Urothelium cell line (cell line): ENCODE measurements at regions not wholly inside any gene's neighbourhood (a gene's known extent, or its start where the extent isn't known, plus 50 kb on each side); places are given as distances from the start of the nearest gene placed in this dataset.
A peak's percentile ranks its signal among the peaks of the same experiment; 100 is the strongest.
"Not testable (repeated sequence)": the region's sequence is repeated elsewhere in the genome, so short reads cannot be mapped to it uniquely, and the experiment has no call there.

Source experiments
- DNase-seq: peaks from one replicate; pipeline ENCODE4 v3.0.0; 2011; ENCODE audit warnings: low spot score, mixed read lengths
- FAIRE-seq: peaks from 2 replicates; lab custom pipeline; 2011; peaks lifted over from hg19 to GRCh38; lab: Jason Lieb, UNC

DNA sequence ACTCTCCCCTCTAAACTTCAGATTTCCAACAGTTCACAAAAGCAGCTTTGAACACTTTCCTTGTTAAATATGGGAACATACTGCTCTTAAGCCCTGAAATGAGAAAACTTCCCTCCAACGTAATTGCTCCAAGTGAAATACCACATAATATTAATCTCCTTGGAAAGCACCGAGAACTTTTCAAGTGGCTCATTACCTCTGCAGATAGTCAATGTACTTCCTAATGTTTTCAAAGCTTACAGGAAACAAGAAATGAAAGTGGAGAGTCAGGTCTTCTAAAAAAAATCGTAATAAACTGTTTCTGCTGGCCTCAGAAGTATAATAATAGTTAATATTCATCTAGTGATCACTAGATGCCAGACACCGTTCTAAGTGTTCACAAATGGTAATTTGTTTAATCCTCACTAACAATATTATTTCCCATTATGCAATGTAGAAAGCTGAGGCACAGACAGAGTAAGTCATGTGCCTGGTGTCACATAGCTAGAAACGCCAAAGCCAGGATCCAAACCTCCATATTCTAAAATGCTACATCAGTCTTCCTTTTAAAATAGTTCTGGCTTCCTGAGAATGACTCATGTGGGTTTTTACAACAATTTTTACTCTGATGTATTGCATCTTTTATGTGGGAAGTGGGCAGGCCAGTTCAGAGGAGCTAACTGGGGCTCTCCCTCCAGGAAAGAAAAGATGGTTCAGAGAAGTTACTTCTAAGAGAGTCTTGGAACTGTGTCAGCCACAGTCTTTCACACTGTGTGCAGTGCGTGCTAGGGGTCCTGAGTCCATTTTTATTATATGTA, 177.2 kb downstream of the PLPPR4 start:
- no peak for FAIRE-seq
- DNase-seq = peak; percentile 25

DNA sequence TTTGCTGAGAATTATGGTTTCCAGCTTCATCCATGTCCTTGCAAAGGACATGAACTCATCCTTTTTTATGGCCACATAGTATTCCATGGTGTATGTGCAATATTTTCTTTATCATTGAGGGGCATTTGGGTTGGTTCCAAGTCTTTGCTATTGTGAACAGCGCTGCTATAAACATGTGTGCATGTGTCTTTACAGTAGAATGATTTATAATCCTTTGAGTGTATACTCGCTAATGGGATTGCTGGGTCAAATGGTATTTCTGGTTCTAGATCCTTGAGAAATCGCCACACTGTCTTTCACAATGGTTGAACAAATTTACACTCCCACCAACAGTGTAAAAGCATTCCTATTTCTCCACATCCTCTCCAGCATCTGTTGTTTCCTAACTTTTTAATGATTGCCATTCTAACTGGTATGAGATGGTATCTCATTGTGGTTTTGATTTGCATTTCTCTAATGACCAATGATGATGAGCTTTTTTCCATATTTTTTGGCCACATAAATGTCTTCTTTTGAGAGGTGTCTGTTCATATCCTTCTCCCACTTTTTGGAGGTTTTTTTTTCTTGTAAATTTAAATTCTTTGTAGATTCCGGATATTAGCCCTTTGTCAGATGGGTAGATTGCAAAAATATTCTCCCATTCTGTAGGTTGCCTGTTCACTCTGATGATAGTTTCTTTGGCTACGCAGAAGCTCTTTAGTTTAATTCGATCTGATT, 180.1 kb downstream of the PLPPR4 start:
- not testable (repeated sequence) for FAIRE-seq, DNase-seq

DNA sequence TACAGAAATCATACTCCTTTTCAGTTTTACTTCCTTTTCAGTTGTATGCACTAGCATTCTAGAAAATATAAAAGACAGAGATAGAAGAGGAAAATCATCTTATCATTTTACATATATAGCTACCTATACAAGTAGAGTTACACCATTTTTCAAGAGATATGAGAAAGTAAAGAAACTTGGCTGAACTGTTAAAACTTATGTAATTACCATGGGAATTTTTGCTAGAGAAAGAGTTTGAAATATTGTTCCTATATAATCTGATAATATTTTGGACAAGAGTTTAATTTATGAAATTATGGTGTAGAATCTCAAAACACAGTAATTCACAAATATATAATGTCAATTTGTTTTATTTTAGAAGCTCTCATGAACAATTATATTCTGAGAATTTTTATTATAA, 180.8 kb downstream of the PLPPR4 start:
- DNase-seq (no peak), FAIRE-seq (no peak)

DNA sequence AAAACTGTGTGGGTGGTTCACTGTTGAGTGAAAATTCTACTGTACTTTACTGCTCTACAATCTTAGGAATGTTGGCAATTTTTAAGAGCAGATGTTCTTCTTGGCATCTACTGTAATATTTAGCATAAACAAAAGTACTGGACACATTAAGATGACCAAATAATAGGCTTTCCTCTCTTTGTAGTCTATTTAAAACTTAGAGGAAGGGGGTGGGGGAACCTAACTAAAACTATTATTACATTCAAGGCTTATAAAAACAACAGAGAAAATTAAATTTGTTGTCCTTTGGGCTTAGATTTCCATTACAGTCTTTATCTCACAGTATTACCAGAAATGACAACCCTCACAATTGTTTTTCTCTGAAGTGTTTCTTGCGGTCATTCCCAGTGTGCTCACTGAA, 181.2 kb downstream of the PLPPR4 start:
- FAIRE-seq (no peak), DNase-seq (no peak)

DNA sequence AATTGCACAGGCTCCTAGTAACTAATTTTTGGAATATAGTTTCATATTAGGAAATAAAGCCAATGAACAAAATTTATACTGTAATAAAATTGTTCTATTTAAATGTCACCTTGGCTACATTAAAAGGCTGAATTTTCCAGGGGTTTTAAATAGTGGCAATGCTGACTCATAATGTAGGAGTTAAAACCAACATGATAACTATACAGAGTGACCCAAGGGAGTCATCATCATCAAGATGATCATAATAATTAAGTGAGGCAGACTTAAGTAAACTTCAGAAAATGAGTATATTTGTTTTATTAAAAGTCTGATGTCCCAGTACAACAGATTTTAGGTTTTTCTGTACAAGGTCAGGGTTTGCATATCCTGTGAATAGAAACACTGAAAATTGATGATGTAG, 183.4 kb downstream of the PLPPR4 start:
- DNase-seq = no peak
- no peak for FAIRE-seq

DNA sequence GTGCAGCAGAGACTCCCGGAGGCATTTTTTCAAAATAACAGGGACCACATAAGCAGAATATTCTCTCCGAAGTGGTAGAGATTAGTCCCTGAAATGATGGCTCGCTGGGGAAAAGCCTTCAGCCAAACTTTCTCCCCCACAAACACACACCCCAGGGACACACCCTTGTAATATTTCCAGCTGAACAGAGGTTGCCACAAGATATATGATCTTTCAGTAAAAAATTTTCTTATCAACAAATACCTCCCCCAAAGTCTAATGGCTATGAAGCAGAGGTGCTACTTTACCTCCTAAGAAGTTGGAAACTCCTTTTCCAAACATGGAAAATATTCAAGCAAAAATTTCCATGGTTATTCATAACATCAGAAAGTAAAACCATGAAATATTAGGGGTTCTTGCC, 190.2 kb upstream of the PALMD start:
- DNase-seq (no peak), FAIRE-seq (no peak)

DNA sequence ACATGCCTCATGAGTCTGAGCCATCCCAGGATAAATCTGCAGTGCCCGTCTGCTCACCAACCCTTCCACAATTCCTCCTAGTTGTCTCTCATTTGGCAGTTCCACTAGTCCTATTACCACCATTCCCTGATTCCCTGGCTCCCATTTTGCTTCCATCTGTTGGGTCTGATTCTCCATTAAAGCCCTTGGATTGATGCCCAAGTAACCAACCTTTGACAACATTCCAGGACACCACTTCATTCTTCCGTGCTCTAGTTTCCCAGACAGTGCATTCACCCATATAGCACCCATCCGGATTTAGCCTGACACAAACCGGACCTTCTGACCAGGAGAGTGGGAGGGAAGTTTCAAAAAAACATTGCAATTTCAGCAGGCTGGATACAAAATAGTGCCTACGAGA, 189.4 kb upstream of the PALMD start:
- FAIRE-seq (no peak), DNase-seq (peak; percentile 12)

DNA sequence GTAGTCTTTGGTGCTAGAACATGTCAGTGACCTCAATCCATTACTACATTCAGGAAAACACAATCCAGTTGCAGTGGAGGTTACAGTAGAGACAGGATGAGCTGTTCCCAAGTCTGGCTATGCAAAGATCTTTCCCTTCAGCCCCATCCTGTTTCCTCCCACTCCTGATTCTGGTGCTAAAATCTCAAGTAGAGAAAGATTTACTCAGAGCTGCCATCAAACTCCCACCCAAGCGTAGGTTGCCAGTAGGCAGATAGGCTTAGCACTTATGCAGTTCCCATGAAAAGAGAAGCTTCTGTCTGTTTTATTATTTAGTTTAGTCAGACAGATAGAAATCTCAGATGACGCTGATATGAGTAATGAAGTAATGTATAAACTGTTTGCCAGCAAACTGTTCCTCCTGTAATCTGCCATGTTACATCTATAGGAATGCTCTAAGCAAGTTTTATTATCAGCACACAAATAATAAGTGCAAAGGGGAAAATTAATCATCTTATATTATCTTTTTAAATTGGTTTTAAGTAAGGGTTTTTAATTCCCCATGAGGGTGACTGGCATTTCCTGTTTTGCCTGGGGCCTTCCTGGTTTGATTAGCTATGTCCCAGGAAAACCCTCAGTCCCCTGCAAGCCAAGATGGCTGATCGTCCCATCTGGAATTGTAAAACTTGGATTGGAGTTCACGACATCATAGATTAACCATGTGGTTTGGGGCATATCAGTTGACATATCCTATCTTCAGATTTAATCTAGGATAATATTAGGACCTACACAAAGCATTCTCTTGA, 188.3 kb upstream of the PALMD start:
- no peak for DNase-seq
- FAIRE-seq = no peak

DNA sequence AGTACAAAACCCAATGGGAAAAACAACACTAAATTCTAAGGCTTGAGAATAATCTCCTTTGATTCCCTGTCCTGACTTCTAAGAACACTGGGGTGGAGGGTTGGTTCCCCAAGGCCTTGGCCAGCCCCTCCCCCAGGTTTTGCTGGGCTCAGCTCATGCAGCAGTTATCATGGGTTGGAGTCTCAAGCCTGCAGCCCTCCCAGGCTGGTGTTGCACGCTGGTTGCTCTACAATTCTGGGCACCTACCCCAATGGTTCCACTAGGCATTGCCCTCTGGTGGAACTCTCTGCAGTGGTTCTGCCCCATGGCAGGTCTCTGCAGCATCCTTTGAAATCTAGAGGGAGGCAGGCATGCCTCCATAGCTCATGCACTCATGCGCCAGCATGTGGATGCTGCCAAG, 184.4 kb upstream of the PALMD start:
- FAIRE-seq (no peak), DNase-seq (no peak)

DNA sequence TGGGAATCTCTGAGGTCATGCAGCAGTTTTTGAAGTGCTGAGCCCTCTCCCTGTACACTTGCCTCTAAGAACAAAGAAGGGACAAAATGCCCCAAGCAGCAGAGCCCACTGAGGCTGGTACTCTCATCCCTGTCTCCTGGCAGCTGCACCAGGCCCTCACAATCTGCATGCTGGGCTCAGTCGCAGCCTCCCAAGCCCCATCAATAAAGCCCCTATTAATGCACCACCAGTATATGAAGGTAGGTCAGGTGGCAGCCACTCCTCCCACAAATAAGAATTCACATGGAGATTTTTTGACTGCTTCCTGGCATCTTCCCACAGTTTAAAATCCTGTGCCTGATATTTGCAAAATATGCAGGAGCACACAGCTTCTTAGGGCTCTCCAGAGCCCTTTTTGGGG, 181.2 kb upstream of the PALMD start:
- FAIRE-seq = no peak
- no peak for DNase-seq

DNA sequence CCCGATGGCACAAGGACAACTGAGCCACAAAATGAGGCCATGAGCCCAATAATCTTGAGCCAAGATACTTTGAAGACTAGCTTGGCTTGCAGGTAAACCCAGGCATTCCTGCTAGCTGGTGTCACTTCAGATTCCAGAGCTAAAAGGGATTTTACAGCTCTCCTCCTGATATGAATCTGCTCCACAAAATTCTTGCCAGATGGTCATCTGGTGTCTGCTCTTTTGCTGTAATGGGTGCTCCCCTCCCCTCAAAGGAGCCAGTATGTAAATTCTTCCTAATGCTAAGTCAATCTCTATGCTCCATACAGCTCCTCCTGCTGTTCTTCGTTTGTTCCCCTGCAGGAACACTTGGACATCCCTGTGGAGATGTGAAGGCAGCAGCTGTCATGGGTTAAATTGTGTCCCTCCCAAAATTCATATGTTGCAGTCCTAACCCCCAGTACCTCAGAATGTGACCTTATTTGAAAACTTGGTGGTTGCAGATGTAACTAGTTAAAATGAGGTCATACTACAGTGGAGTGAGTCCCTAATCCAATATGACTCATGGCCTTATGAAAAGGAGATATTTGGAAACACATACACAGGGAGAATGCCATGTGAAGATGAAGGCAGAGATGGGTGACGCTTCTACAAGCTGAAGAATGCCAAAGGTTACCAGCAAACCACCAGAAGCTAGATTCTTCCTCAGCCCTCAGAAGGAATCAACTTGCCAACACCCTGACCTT, 180.6 kb upstream of the PALMD start:
- FAIRE-seq (no peak), DNase-seq (peak; percentile 25)

DNA sequence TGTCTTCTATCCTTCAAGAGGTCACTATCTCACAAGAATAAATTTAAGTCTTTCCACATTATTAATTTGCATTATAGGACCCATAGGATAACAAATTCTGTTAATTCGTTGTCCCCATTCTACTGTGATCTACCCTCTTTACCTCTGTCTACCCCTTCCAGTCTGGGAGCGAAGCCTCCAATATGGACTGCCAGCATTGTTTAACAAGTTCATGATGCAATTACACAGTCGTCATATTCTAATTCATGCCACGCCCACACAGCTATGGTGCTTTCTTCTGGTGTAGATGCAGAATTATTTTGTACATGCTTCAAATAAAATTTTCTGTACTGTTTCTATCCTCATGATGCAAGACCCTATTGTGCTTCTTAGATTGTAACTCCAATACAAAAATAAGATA, 178.3 kb upstream of the PALMD start:
- no peak for FAIRE-seq
- no peak for DNase-seq

DNA sequence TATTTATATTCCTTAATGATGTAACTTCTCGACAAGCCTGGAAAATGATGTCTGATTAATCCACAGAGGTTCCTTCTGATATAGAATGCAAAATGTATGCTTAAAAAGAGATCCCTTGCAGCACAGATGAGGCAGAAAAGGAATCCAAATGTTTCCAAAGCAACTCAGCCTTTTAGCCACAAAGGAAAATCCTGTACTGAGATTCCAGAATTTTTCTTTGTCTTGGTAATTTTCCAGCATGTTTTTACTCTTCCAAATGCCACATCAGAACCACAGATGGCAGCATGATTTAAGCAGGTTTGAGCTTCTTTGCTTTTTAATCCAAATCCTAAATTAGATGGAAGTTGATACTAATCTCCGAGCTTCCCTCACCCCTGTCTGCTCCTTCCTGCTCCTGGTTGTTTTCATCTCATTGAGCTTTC, 176.4 kb upstream of the PALMD start:
- FAIRE-seq = no peak
- no peak for DNase-seq

DNA sequence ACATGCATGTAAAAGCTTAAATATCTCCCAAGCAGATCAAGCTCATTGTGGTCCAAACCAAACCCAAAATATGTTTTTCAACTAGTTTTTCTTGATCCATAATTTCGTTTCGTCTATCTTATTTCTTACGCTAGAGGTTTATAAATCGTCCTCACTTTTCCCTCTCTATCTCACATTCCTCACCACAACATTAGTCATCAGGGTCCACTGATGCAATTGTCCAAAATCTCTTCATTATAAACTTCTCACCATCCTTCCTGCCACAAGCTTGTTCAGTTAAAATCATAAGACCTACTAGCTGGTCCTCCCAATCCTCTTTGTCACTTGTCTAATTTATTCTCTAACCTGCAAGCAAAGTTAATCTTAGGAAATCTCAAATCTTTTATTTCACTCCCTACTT, 173.0 kb upstream of the PALMD start:
- no peak for DNase-seq
- FAIRE-seq = no peak

DNA sequence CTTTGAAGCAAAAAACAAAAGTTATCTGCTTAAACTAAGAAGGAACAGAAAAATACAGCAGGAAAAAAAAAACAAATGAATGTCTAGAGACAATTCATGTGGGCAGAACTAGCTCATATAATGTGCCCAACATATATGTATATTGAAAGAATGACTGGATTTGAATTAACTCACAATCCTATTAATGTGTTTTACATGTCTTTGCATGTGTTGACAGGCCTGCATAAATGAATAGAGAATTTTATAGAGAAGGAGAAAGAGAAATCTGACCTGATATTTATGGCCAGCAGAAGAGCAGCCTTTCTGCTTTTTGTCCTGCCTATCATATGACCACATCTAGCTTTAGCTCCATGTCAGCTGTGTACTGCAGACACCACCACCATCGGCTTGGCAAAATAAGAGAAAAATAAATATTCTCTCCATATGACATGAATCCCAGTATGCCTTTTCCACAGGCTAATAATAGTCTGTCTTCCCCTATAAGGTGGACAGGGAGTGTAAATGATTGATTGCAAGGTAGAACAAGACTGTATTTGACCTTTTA, 171.5 kb upstream of the PALMD start:
- FAIRE-seq (no peak), DNase-seq (no peak)

DNA sequence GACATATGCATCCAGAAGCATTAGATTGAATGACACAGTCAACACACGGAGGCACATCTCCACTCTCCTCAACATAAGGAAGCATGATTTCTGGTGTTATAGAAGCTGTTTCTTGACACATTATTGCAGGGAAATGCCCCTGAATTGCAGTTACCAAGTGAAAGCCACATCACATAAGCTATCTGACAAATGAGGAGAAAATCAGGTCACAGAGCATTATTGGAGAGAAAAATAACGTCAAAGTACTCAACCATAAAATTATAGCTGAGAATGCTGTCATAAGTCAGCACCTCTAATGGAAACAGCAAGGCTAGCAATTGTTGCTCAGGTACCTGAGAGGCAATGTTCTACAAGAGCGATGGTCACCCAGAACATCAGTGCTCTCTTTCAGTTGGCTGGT, 169.9 kb upstream of the PALMD start:
- no peak for DNase-seq
- FAIRE-seq = no peak

DNA sequence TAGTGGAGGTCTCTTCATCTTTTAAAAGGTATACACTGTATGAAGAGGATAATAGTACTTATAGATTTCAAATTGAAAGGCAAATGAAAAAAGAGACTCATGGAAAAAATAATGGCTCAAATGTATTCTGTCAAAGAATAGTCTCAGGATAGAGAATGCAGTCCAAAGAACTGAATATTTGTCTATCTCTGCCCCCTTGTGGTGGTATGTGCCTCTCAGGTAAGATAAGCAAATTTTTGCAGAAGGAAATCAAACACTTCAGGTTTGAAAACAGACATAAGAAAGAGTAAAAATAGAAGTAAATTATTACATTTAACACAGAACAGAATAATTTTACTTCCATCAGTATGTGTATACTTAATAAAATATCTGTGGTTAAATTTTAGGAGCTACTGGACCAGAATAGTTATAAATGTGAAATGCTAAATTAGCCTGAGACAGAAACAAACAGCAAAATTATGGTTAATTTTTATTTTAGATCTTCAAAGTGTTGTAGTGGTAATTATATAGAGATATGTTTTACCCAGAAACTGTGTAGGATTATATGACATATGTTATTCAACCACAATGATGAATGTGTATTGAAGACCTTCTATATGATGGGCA, 164.4 kb upstream of the PALMD start:
- peak; percentile 30 for DNase-seq
- no peak for FAIRE-seq

DNA sequence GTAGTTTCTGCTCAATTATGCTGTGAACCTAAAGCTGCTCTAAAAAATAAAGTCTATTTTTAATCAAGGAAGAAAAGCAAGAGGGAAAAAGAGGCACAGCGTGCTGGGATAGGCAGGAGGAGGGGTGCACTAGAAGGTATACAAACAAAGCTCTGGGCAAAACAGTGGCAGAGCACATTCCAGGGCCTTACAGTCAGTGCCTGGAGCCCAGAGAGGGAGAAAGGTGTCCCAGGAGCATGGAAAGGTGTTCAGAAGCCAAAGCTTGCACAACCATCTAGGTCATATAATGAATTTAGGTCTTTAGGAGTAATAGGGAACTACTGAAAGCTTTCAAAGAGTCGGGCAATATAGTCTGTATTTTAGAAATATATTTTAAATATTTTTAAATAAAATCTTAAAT, 163.6 kb upstream of the PALMD start:
- DNase-seq = no peak
- no peak for FAIRE-seq

DNA sequence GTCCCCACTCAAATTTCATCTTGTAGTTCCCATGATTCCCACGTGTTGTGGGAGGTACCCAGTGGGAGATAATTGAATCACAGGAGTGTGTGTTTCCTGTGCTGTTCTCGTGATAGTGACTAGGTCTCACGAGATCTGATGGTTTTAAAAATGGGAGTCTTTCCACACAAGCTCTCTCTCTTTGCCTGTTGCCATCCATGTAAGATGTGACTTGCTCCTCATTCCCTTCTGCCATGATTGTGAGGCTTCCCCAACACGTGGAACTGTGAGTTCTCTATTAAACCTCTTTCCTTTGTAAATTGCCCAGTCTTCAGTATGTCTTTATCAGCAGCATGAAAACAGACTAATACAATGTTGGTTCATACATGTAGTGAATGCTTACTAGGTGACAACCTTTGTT, 163.2 kb upstream of the PALMD start:
- FAIRE-seq (no peak), DNase-seq (no peak)

DNA sequence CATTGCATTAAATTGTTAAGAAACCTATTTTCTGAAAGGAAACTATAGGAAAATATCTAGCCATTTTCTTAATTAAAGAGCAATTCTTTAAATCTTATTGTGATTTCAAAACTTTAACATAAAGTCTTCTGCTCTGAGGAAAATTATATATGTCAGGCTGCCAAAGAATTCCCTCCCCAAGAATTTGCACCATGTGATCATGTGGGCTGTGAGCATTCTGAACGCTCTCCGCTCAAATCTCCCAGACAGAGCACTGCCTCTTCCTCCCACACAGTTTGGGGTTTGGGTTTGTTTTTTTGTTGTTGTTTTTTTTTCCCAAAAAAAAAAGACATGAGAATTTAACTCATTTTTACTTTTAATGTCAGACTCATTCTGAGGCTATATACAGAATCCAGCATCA, 155.9 kb upstream of the PALMD start:
- FAIRE-seq (no peak), DNase-seq (no peak)
